ENCODE measurements at regions not wholly inside any gene's neighbourhood (a gene's known extent, or its start where the extent isn't known, plus 50 kb on each side); places are given as distances from the start of the nearest gene placed in this dataset.

GRCh38 chr13:99725644-99726043 lies 224.4 kb downstream of the TM9SF2 start:
- no peak overlapping the region for H3K4me3 Mint-ChIP-seq
- peaks cover 14% of the 10 kb centered on the region for H3K36me3 Mint-ChIP-seq
- peaks cover 2 to 10% (median 3%) of the 10 kb centered on the region in 3 donors for H3K4me1 Mint-ChIP-seq
- no peaks in the 10 kb centered on the region for H3K27me3 Mint-ChIP-seq
- no peak overlapping the region for H3K27ac Mint-ChIP-seq
- peaks cover 0 to 1% (median under 1%) of the 10 kb centered on the region in 3 donors for H3K9me3 Mint-ChIP-seq

GRCh38 chr13:99724633-99725517 lies 223.6 kb downstream of the TM9SF2 start:
- Mint-ChIP-seq H3K9me3 (peaks cover 0 to 2% (median 2%) of the 10 kb centered on the region in 3 donors), H3K27ac (no peak overlapping the region), H3K4me1 (peaks cover 2 to 14% (median 4%) of the 10 kb centered on the region in 3 donors), H3K27me3 (no peaks in the 10 kb centered on the region), H3K4me3 (no peak overlapping the region), H3K36me3 (peaks cover 17% of the 10 kb centered on the region)

- Mint-ChIP-seq H3K9me3 (peaks cover 0 to 2% (median 2%) of the 10 kb centered on the region in 3 donors), H3K27me3 (no peaks in the 10 kb centered on the region), H3K4me3 (peak overlapping the region in 1 of 4 donors; percentile 2), H3K4me1 (peaks cover 2 to 14% (median 4%) of the 10 kb centered on the region in 3 donors), H3K27ac (peak overlapping the region in 1 of 3 donors; percentile 33), H3K36me3 (peaks cover 13% of the 10 kb centered on the region)
Observed at GRCh38 chr13:99723878-99724277, 222.6 kb downstream of the TM9SF2 start.

- no peak overlapping the region for H3K4me3 Mint-ChIP-seq
- H3K27ac Mint-ChIP-seq, result no peak overlapping the region
- peaks cover 2 to 14% (median 2%) of the 10 kb centered on the region in 3 donors for H3K4me1 Mint-ChIP-seq
- no peaks in the 10 kb centered on the region for H3K27me3 Mint-ChIP-seq
- H3K36me3 Mint-ChIP-seq, result peaks cover 13% of the 10 kb centered on the region
- H3K9me3 Mint-ChIP-seq, result peaks cover 0 to 2% (median 2%) of the 10 kb centered on the region in 3 donors
Observed at GRCh38 chr13:99722931-99723330, 221.7 kb downstream of the TM9SF2 start.

DNA sequence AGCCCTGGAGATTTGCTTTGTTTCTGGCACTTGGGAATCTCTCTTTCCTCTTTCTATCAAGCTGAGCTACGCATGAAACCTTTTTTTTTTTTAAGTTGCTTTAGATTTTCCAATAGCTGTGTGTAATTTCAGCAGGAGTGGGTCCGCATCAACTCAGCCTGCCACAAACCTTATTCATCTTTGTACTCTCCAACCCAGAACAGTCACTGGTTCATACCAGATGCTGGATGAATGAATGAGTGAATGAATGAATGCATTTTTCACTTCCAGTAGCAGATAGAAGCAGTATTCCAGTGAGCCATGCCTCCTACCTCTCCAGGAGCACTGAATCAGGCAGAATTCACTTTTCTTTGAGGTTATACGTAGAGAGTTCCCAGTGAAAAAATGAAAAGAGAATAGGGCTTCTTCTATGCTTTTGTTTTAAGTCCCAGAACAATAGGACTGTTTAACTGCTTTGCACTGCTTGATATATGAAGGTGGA lies 221.1 kb downstream of the TM9SF2 start:
- Mint-ChIP-seq H3K9me3 (peaks cover 0 to 2% (median 2%) of the 10 kb centered on the region in 3 donors), H3K27ac (no peak overlapping the region), H3K4me3 (no peak overlapping the region), H3K36me3 (peaks cover 10% of the 10 kb centered on the region), H3K27me3 (no peaks in the 10 kb centered on the region), H3K4me1 (peaks cover 2 to 14% (median 2%) of the 10 kb centered on the region in 3 donors)

DNA sequence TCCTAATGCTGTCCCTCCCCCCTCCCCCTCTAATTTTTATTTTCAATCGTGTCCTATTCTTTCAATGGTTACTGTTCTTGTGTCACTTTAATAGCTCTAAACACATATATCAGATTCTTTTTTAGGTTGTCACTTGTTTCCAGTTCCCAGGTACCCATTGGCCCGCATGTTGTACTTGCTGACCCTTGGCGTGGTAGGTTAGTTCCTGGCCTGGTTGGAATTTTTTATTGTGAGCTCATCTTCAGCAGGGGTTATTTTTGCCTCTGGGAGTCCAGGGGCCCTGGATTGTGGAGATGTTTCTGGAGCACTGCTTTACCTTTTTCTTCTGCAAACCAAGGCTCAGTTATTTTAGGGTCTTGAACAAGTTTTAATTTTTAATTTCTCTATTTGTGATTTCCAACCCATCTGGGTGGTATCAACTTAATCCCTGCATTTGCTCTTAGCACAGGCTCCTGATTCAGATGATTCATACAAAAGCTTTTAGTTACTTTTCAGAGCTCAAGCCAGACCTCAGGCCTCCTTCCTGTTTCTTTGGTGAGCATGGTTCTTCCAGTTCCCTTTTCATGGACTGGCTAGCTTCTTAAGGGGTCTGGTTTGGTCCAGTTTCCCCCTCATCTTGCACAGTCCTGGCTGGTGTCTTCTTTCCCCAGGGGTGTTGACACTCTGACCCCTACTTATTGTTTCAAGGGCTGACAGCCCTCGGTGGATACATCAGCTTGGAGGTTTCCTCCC lies 220.5 kb downstream of the TM9SF2 start:
- Mint-ChIP-seq H3K4me1 (peaks cover 2 to 14% (median 2%) of the 10 kb centered on the region in 3 donors), H3K27ac (no peak overlapping the region)

GRCh38 chr13:99717959-99718674 lies 216.8 kb downstream of the TM9SF2 start:
- Mint-ChIP-seq H3K27me3 (no peaks in the 10 kb centered on the region), H3K4me1 (peaks cover 2 to 6% (median 3%) of the 10 kb centered on the region in 3 donors), H3K27ac (no peak overlapping the region), H3K9me3 (peaks cover 0 to 2% (median 2%) of the 10 kb centered on the region in 3 donors), H3K4me3 (no peak overlapping the region), H3K36me3 (peaks cover 5% of the 10 kb centered on the region)

More for the DNA sequence above, 220.5 kb downstream of the TM9SF2 start:
- Mint-ChIP-seq H3K27me3 (no peaks in the 10 kb centered on the region), H3K4me3 (no peak overlapping the region), H3K9me3 (peaks cover 0 to 2% (median 2%) of the 10 kb centered on the region in 3 donors), H3K36me3 (peaks cover 7% of the 10 kb centered on the region)

DNA sequence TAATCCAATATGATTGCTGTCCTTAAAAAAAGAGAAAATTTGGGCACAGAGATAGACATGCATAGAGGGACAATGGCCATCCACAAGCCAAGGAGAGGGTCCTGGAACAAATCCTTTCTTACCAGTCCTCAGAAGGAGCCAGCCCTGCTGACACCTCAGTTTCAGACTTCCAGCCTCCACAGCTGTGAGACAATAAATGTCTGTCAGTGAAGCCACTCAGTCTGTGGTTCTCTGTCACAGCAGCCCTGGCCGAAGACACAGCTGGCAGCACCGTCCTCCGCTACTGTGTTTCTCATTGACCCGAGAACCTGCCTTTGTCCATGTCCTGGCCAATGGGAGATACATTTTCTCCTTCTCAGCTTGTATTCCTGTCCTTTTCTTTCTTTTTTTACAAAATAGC lies 207.9 kb downstream of the TM9SF2 start:
- Mint-ChIP-seq H3K4me1 (peaks cover 0 to 5% (median 4%) of the 10 kb centered on the region in 3 donors), H3K36me3 (peaks cover 3% of the 10 kb centered on the region), H3K9me3 (peaks cover 0 to 1% (median 0%) of the 10 kb centered on the region in 3 donors), H3K27ac (no peak overlapping the region), H3K27me3 (no peaks in the 10 kb centered on the region), H3K4me3 (no peak overlapping the region)

GRCh38 chr13:99704390-99704789 lies 203.1 kb downstream of the TM9SF2 start:
- Mint-ChIP-seq H3K4me1 (peaks cover 0 to 5% (median 3%) of the 10 kb centered on the region in 3 donors), H3K9me3 (peaks cover 0 to 2% (median 0%) of the 10 kb centered on the region in 3 donors), H3K36me3 (peaks cover 3% of the 10 kb centered on the region), H3K27ac (no peak overlapping the region), H3K27me3 (no peaks in the 10 kb centered on the region), H3K4me3 (no peak overlapping the region)

GRCh38 chr13:99703908-99704307 lies 202.6 kb downstream of the TM9SF2 start:
- H3K4me3 Mint-ChIP-seq, result no peak overlapping the region
- peaks cover 0 to 2% (median 0%) of the 10 kb centered on the region in 3 donors for H3K9me3 Mint-ChIP-seq
- H3K27ac Mint-ChIP-seq, result no peak overlapping the region
- H3K36me3 Mint-ChIP-seq, result peaks cover 3% of the 10 kb centered on the region
- H3K4me1 Mint-ChIP-seq, result peaks cover 0 to 5% (median 3%) of the 10 kb centered on the region in 3 donors
- no peaks in the 10 kb centered on the region for H3K27me3 Mint-ChIP-seq

GRCh38 chr13:99702687-99703319 lies 201.5 kb downstream of the TM9SF2 start:
- H3K27ac Mint-ChIP-seq, result no peak overlapping the region
- no peaks in the 10 kb centered on the region for H3K27me3 Mint-ChIP-seq
- H3K9me3 Mint-ChIP-seq, result peaks cover 0 to 2% (median 0%) of the 10 kb centered on the region in 3 donors
- H3K36me3 Mint-ChIP-seq, result peaks cover 3% of the 10 kb centered on the region
- peaks cover 0 to 3% (median 2%) of the 10 kb centered on the region in 3 donors for H3K4me1 Mint-ChIP-seq
- no peak overlapping the region for H3K4me3 Mint-ChIP-seq

DNA sequence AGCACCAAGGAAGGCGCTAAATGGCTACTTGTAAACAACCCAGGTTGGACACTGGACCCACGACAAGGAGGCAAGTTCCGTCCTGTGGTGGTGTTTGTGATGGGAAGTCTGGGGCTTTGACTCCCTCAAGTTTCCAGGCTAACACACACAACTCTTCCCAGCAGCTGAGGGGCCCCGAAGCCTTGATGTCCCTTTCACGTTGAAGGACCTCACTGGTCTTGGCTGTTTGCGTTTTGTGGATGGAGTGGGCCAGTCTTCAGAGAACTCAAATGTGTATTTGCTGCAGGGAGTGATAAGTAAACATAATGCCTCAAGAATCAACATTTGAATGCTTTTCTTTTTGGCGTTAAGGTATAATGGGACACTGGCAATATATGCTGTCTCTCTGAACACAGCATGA lies 199.2 kb downstream of the TM9SF2 start:
- Mint-ChIP-seq H3K4me3 (no peak overlapping the region), H3K36me3 (peaks cover 1% of the 10 kb centered on the region), H3K9me3 (peaks cover 0 to 2% (median 0%) of the 10 kb centered on the region in 3 donors), H3K4me1 (no peaks in the 10 kb centered on the region), H3K27me3 (no peaks in the 10 kb centered on the region), H3K27ac (no peak overlapping the region)

- Mint-ChIP-seq H3K36me3 (no peaks in the 10 kb centered on the region), H3K27ac (no peak overlapping the region)
Observed at GRCh38 chr13:99698816-99699099, 197.5 kb downstream of the TM9SF2 start.

More at GRCh38 chr13:99698816-99699099, 197.5 kb downstream of the TM9SF2 start:
- H3K27me3 Mint-ChIP-seq, result no peaks in the 10 kb centered on the region
- no peaks in the 10 kb centered on the region for H3K4me1 Mint-ChIP-seq
- H3K9me3 Mint-ChIP-seq, result peaks cover 0 to 2% (median 1%) of the 10 kb centered on the region in 3 donors
- H3K4me3 Mint-ChIP-seq, result no peak overlapping the region

Measured in IgD-negative memory B cell (primary cell).